ENCODE measurements at regions not wholly inside any gene's neighbourhood (a gene's known extent, or its start where the extent isn't known, plus 50 kb on each side); places are given as distances from the start of the nearest gene placed in this dataset.

- Histone ChIP-seq H3K18ac (ENCODE audit: extremely low read depth, low read length) (no peak overlapping the region), H3K27me3 (replicated peaks in 1 of 4; ENCODE audit: control insufficient read depth in 3 of 4, extremely low read depth in 1 of 4, insufficient read depth in 3 of 4, low read length in 3 of 4) (no peaks in the 10 kb centered on the region), H2BK120ac (replicated peaks; ENCODE audit: low read depth, low read length) (no peak overlapping the region), H4K5ac (ENCODE audit: insufficient read length, low read depth, low read length) (no peak overlapping the region), H3K4me1 (replicated peaks in 1 of 4; ENCODE audit: control insufficient read depth in 3 of 4, insufficient read depth in 4 of 4, low read length in 3 of 4) (no peaks in the 10 kb centered on the region), H4K20me1 (replicated peaks in 1 of 2; ENCODE audit: control insufficient read depth in 1 of 2, insufficient read depth in 2 of 2, low read length in 2 of 2) (no peaks in the 10 kb centered on the region), H2BK20ac (ENCODE audit: low read length) (no peak overlapping the region), H3K56ac (replicated peaks; ENCODE audit: insufficient read length, low read depth, low read length) (no peak overlapping the region), H3K79me2 (ENCODE audit: control insufficient read depth in 1 of 2, insufficient read depth in 2 of 2, low read length in 2 of 2) (no peaks in the 10 kb centered on the region), H3K79me1 (ENCODE audit: low read depth, low read length) (no peaks in the 10 kb centered on the region), H3K36me3 (ENCODE audit: control insufficient read depth in 2 of 4, insufficient read depth in 4 of 4, low read length in 3 of 4) (no peaks in the 10 kb centered on the region), H3K9ac (replicated peaks in 1 of 4; ENCODE audit: extremely low read depth in 1 of 4, low read depth in 3 of 4, low read length in 3 of 4) (no peak overlapping the region), H4K8ac (ENCODE audit: extremely low read depth, insufficient read depth, low read length) (no peak overlapping the region), H2AFZ (ENCODE audit: low read length) (peak overlapping the region; percentile 76; the same call in 1 of the 2 replicates), H4K91ac (replicated peaks; ENCODE audit: insufficient read length, low read length) (no peak overlapping the region), H2BK15ac (ENCODE audit: low read length) (no peak overlapping the region), H3K9me3 (ENCODE audit: insufficient read depth in 2 of 2, low read depth in 1 of 2, low read length in 1 of 2) (no peaks in the 10 kb centered on the region), H3K23ac (ENCODE audit: insufficient read length) (no peak overlapping the region), H3K27ac (ENCODE audit: low read depth, low read length) (no peak overlapping the region), H2BK12ac (ENCODE audit: low read depth, low read length) (no peak overlapping the region), H3K4me2 (ENCODE audit: insufficient read depth in 1 of 2, low read depth in 2 of 2, low read length in 2 of 2) (no peak overlapping the region), H3K4me3 (ENCODE audit: extremely low read depth in 1 of 4, insufficient read depth in 2 of 4, low read depth in 3 of 4, low read length in 4 of 4) (no peak overlapping the region), H3K23me2 (ENCODE audit: low read depth, low read length) (peaks cover 2% of the 10 kb centered on the region; the same call in 1 of the 2 replicates), H3K14ac (ENCODE audit: insufficient read length) (no peak overlapping the region), H3K4ac (replicated peaks; ENCODE audit: insufficient read length, low read depth, low read length) (no peak overlapping the region), H2BK5ac (ENCODE audit: low read depth, low read length) (no peak overlapping the region), H2AK5ac (ENCODE audit: low read depth, low read length) (no peak overlapping the region)
- POLR2A ChIA-PET (ENCODE audit: partially characterized antibody): no interaction called here
- CTCF ChIA-PET (ENCODE audit: partially characterized antibody): no interaction called here
- FAIRE-seq (no peak), DNase-seq (ENCODE audit: low read depth in 1 of 2, low spot score in 2 of 2) (no peak)
- WGBS, 2 experiments (ENCODE audit: extremely low coverage in 1 of 2, insufficient coverage in 1 of 2, insufficient read length in 1 of 2, insufficient replicate concordance in 2 of 2, low coverage in 1 of 2, low lambda C conversion rate in 2 of 2, missing lambda C conversion rate in 1 of 2): 85% methylated on average over 1 of the region's 1 CpG; no CpG with 5 or more reads in 1 of the 2 experiments
- TF ChIP-seq CBX8 (IDR thresholded peaks at IDR 0.05; ENCODE audit: borderline replicate concordance, low read depth, low read length) (no peak), FOSL1 (IDR thresholded peaks at IDR 0.05; ENCODE audit: insufficient read depth, low read depth, low read length) (no peak), POLR2A (IDR thresholded peaks at IDR 0.05; ENCODE audit: control extremely low read depth in 1 of 2, low read depth in 2 of 2, low read length in 2 of 2) (no peak), CREB1 (IDR thresholded peaks at IDR 0.05) (no peak), ZNF274 (IDR thresholded peaks at IDR 0.05; ENCODE audit: borderline replicate concordance, extremely low read depth, low read length) (no peak), TCF12 (IDR thresholded peaks at IDR 0.05; ENCODE audit: low read depth, low read length) (no peak), SIN3A (conservative IDR thresholded peaks at IDR 0.05 in 1 of 2, IDR thresholded peaks at IDR 0.05 in 1 of 2; ENCODE audit: low read depth in 1 of 2, low read length in 2 of 2) (no peak), EZH2 (IDR thresholded peaks at IDR 0.05; ENCODE audit: low read depth, low read length, severe bottlenecking) (no peak), RXRA (IDR thresholded peaks at IDR 0.05; ENCODE audit: insufficient read depth, low read depth, low read length) (no peak)
These were observed 378.4 kb upstream of the PCDH7 start for GRCh38 chr4:30341731-30342130.
